OCI-LY1 (cell line): ENCODE measurements at regions not wholly inside any gene's neighbourhood (a gene's known extent, or its start where the extent isn't known, plus 50 kb on each side); places are given as distances from the start of the nearest gene placed in this dataset.

Source experiments
- CTCF ChIP-seq: fragments of 200-600 bp; sonication (generic), shearing (Covaris generic); IDR thresholded peaks from 2 replicates; pipeline ENCODE4 v1.5.1; 2017; ENCODE audit warnings: mild to moderate bottlenecking, antibody characterized with exemption, low read length, moderate library complexity, mixed read lengths
- EZH2 ChIP-seq: fragments of 200-600 bp; sonication (generic), shearing (Covaris generic); IDR thresholded peaks from 2 replicates; pipeline ENCODE4 v1.8.0; 2017; ENCODE audit warnings: borderline replicate concordance, mixed run types, mild to moderate bottlenecking, antibody characterized with exemption, low read length, moderate library complexity, mixed read lengths

GRCh38 chr6:88539295-88539764, 373.2 kb upstream of the CNR1 start:
- TF ChIP-seq CTCF (no peak), EZH2 (no peak)
